OCI-LY1 (cell line): ENCODE measurements at regions not wholly inside any gene's neighbourhood (a gene's known extent, or its start where the extent isn't known, plus 50 kb on each side); places are given as distances from the start of the nearest gene placed in this dataset.
"Not testable (repeated sequence)": the region's sequence is repeated elsewhere in the genome, so short reads cannot be mapped to it uniquely, and the experiment has no call there.

Source experiments
- EZH2 ChIP-seq: fragments of 200-600 bp; sonication (generic), shearing (Covaris generic); IDR thresholded peaks from 2 replicates; pipeline ENCODE4 v1.8.0; 2017; ENCODE audit warnings: borderline replicate concordance, mixed run types, mild to moderate bottlenecking, antibody characterized with exemption, low read length, moderate library complexity, mixed read lengths
- TF ChIP-seq, protein P1 (sequence below): fragments of 200-600 bp; sonication (generic), shearing (Covaris generic); IDR thresholded peaks from 2 replicates; pipeline ENCODE4 v1.5.1; 2017; ENCODE audit warnings: mild to moderate bottlenecking, antibody characterized with exemption, low read length, moderate library complexity, mixed read lengths

DNA sequence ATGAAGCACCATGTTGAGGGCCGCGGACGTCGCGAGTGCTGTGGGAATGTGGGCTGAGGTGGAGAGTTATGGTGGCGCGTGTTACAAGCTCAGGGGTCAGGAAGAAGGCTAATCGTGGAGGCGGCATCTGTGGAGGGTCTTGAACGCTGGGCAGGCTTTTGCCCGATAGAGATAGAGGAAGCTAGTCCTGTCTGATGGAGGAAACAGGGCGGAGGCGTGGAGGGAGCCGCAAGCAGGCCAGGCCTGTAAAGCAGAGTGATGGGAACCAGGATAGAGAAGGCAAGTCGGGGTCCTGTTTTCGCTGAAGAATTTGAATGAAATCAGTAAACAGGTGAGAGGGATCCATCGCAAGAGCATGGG is 2654.3 kb upstream of the DEFB115 start:
- TF ChIP-seq, protein P1, sequence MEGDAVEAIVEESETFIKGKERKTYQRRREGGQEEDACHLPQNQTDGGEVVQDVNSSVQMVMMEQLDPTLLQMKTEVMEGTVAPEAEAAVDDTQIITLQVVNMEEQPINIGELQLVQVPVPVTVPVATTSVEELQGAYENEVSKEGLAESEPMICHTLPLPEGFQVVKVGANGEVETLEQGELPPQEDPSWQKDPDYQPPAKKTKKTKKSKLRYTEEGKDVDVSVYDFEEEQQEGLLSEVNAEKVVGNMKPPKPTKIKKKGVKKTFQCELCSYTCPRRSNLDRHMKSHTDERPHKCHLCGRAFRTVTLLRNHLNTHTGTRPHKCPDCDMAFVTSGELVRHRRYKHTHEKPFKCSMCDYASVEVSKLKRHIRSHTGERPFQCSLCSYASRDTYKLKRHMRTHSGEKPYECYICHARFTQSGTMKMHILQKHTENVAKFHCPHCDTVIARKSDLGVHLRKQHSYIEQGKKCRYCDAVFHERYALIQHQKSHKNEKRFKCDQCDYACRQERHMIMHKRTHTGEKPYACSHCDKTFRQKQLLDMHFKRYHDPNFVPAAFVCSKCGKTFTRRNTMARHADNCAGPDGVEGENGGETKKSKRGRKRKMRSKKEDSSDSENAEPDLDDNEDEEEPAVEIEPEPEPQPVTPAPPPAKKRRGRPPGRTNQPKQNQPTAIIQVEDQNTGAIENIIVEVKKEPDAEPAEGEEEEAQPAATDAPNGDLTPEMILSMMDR = not testable (repeated sequence)
- TF ChIP-seq EZH2 = not testable (repeated sequence)
